ENCODE measurements at regions not wholly inside any gene's neighbourhood (a gene's known extent, or its start where the extent isn't known, plus 50 kb on each side); places are given as distances from the start of the nearest gene placed in this dataset.
"Not testable (repeated sequence)": the region's sequence is repeated elsewhere in the genome, so short reads cannot be mapped to it uniquely, and the experiment has no call there.

DNA sequence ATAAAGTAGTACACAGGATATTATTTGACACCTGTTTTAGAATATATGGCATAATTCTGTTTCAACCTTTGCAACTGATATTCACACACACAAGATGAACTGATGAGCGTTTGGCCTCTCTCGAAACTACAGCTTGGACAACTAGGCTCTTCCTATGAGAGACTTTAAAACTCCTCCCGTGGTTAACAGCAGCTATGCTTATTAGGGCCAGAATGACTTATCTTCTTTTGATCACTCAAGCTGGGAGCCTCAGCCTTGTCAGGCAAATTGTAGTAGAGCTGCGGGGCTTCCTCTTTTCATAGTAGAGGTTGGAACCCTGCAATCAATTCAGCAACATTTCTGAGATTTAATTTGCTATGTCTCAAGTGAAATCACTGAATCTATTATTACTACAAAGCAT is 381.3 kb upstream of the ANKRD20A1 start:
- H3K27me3 ChIP-seq; H3K36me3 ChIP-seq; H3K4me1 ChIP-seq; H3K27ac ChIP-seq; H3K9me3 ChIP-seq; H3K4me3 ChIP-seq; DNase-seq; intact Hi-C loops (cut with DNase I): not testable (repeated sequence)
- WGBS, 2 donors = 73 to 100% methylated on average over 1 of the region's 4 CpGs

DNA sequence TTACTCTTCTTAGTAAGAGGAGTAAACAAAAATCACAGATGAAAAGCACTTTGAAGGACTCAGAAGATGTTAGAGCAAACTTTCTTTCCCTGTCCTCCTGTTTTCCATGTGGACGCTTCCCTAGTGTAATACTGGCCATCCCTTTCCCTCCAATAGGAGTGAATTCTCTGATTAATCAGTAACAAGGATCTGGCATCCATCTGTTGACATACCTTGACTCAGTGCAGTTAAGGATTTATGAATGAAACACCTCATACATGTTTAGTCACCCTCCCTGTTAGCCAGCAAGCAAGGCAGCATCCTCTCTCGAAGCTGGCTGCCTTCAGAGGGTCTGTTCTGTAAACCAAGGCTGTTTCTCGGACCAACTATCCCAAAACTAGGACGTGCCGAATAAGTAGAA is 388.0 kb upstream of the ANKRD20A1 start:
- H3K36me3 ChIP-seq; DNase-seq; H3K4me1 ChIP-seq; H3K27ac ChIP-seq; H3K9me3 ChIP-seq; H3K4me3 ChIP-seq; intact Hi-C loops (cut with DNase I); H3K27me3 ChIP-seq: not testable (repeated sequence)
- no CpG with 5 or more reads among the region's 5 CpGs for whole genome bisulfite sequencing, 2 donors

DNA sequence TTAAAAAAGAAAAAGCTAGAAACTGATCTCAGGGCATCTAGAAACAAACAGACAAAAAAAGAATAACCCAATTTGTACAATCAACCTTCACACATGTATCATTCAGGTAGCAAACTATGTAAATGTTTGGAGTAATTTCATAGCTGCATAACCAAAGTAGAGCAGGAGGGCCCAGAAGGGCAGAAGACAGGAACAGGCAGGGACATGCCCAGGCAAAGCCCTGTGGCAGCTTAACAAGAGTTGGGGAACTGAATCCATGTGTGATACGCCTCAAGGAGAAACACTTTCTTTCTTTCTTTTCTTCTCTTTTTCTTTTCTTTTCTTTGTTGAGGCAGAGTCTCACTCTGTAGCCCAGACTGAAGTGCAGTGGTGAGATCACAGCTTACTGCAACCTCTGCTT is 390.4 kb upstream of the ANKRD20A1 start:
- H3K4me1 ChIP-seq; H3K27me3 ChIP-seq; H3K4me3 ChIP-seq; intact Hi-C loops (cut with DNase I); H3K36me3 ChIP-seq; H3K27ac ChIP-seq; H3K9me3 ChIP-seq; DNase-seq: not testable (repeated sequence)
- WGBS, 2 donors = no CpG with 5 or more reads among the region's 1 CpG

DNA sequence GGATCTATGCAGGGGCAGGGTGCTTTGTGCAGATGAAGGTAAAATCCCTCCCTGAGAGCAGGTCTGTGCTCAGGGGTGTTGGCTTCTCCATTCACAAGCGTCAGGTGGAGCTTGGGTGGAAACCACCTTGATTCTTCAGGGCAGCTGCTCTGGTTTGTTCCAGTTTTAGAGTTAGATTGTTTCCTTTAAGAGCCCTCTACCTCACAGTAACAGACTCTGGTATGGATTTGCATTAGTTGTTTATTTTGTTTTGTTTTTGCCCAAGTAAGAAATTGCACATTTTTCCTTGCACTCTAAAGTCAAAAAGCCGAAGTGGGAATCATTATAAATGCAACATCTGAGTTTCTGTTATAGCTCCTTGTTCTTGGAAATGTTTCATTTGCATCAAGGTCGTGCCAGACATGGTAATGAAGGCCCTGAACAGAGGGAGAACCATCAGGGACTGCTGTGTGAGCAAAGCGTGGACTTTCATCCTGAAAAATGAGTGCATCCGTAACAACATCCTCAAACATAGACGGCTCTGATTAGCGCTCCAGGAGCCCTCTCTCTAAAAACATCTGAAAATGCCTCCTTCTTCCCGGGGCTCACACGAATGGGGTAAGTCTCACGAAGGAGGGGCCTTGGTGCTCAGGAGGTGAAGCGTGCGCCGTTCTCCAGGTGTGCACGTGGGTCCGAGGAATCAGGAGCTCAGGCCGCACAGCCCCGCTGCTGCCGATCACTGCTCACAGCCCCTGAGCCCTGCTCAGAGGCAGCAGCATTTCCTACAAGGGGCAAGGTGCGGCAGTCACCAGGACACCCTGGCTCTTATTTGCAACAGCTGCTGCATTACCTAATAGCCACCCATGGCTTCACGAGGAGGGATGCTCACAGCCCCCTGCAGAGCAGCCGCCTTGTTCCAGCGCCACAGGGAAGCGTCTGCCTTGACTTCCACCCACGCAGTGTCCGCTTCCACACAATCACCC is 396.7 kb upstream of the ANKRD20A1 start:
- H3K27ac ChIP-seq; intact Hi-C loops (cut with DNase I); DNase-seq; H3K36me3 ChIP-seq; H3K4me3 ChIP-seq; H3K27me3 ChIP-seq; H3K4me1 ChIP-seq; H3K9me3 ChIP-seq: not testable (repeated sequence)
- WGBS, 2 donors = no CpG with 5 or more reads among the region's 25 CpGs

DNA sequence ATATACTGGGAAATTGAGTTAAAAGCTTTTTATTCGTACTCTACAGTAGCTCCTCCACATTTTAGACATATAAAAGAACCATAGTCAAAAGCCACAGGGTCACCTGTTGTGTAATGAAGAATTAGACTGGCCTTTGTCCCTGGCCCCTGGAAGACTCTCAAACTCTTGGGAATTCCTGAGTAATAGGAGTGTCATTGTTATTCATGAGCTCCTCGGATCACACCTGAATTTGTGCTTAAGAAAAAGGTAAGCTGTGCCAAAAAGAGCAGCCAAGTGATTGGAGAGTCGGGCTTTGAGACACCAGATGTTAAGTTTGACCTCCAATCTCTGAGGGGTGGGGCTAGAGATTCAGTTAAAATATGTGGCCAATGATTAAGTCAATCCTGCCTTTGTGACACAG is 405.8 kb upstream of the ANKRD20A1 start:
- H3K4me3 ChIP-seq; H3K36me3 ChIP-seq; H3K27ac ChIP-seq; H3K4me1 ChIP-seq; DNase-seq; H3K27me3 ChIP-seq; intact Hi-C loops (cut with DNase I); H3K9me3 ChIP-seq: not testable (repeated sequence)
- no CpG with 5 or more reads among the region's 3 CpGs for WGBS, 2 donors

DNA sequence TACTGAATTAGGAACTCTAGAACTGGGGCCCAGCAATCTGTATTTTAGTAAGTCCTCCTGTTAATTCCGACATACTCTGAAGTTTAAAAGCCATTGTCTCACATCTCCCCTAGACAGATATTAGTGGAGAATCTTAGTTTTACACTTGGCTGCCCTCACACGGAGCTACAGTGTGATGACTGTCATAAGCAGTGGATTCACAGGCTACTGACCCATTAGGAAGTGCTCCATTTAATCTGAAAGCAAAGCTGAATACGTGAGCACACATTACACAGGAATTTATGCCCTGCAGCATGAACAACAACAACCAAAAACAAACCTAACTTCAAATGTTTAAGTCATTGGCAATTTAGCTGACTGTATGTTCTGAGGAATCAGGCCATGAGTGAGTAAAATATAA is 416.4 kb upstream of the ANKRD20A1 start:
- H3K4me3 ChIP-seq; H3K9me3 ChIP-seq; H3K27me3 ChIP-seq; H3K4me1 ChIP-seq; intact Hi-C loops (cut with DNase I); DNase-seq; H3K36me3 ChIP-seq; H3K27ac ChIP-seq: not testable (repeated sequence)
- no CpG with 5 or more reads among the region's 3 CpGs for WGBS, 2 donors

DNA sequence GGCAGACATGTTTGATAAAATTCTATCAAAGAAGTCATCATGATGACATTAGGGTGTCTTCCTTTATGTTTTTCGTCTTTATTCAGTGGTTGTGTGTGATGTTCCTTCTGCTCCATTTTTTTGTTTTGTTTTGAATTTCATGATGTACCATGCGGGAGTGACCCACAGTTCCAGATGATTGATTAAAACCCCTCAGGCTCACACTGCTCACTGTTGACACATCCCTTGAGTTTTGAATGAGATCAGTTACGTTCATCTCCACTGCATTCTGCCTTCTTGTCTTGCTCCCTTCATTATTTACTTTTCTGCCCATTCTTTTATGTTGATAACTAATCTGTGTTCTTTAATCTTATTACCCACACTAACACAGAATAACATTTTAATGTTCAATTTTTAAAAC is 421.7 kb upstream of the ANKRD20A1 start:
- DNase-seq; H3K4me3 ChIP-seq; intact Hi-C loops (cut with DNase I); H3K27ac ChIP-seq; H3K9me3 ChIP-seq; H3K36me3 ChIP-seq; H3K4me1 ChIP-seq; H3K27me3 ChIP-seq: not testable (repeated sequence)
- WGBS, 2 donors = 80 to 100% methylated on average over 1 of the region's 3 CpGs

DNA sequence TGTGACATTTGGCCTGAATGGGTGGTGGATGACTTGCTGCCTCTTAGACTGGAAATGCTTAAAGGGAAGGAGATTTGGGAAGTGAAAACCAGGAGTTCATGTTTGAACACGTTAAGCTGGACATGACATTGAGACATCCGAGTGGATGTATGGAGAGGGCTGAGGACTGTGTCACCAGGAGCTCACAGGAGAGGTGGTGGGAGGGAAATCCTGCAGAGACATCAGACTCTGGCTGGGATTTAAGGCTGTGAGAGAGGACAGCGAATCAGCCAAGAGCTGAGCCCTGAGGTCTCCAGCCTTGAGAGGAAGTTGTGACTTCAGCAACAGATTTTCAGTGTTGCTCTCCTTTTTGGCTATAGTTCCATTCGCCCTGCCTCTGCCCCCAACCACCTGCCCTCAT is 432.5 kb upstream of the SPATA31A3 start:
- H3K9me3 ChIP-seq; H3K27ac ChIP-seq; H3K4me3 ChIP-seq; H3K4me1 ChIP-seq; DNase-seq; intact Hi-C loops (cut with DNase I); H3K36me3 ChIP-seq; H3K27me3 ChIP-seq: not testable (repeated sequence)
- no CpG with 5 or more reads among the region's 4 CpGs for WGBS, 2 donors

DNA sequence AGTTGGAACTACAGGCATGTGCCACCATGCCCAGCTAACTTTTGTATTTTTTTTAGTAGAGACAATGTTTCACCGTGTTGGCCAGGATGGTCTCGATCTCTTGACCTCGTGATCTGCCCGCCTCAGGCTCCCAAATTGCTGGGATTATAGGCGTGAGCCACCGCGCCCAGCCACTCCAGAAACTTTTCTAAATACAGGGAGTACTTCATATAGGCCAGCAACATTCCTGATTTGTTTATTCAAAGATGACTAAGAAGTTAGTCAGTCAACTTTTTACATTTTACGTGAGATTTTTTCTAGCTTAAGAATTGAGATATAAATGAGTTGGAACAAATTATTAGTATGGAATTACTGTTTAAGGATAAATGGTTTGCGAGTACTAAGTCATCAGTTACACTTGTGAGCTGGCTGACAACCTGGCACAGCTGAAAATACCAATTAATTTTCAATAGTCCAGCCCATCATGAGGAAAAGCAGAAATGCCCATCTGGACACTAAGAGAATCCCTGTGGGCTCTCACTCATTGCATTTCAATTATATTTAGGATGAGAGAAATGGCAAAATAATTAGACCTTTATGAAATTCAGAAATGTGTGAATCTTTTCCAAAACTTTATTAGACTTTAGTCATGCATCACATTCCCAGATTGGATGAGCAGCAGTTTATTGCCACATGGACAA is 430.8 kb upstream of the SPATA31A3 start:
- intact Hi-C loops (cut with DNase I); H3K36me3 ChIP-seq; H3K9me3 ChIP-seq; DNase-seq; H3K27ac ChIP-seq; H3K27me3 ChIP-seq; H3K4me3 ChIP-seq; H3K4me1 ChIP-seq: not testable (repeated sequence)
- WGBS, 2 donors = 83 to 87% methylated on average over 1 of the region's 9 CpGs

DNA sequence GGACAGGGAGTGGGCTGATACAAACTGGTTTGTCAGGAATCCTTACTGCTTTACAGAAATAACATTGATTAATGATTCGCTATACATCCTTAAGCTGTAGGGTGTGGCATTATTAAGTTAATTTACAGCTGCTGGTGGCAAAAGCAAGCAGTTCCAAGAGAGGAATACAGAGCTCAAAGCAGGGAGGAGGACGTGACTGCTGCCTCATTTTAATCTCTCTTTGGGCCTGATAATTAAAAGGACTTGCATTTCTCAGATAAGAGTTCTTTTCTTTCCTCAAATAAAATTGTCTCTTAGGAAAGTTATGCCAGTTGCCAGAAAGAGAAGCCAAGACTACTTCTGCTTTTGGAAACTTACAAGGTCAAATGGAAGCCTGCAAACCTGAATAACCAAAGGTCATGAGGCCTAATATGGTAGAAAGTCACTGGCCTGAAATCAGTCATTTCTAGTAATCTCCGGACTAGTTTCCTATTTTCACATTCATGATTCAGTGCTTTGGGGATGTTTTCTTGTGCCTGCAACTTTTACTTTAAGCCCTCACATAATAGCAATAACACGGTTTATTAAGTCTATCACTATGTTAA is 426.2 kb upstream of the SPATA31A3 start:
- WGBS, 2 donors = no CpG with 5 or more reads among the region's 4 CpGs
- H3K9me3 ChIP-seq; intact Hi-C loops (cut with DNase I); H3K27me3 ChIP-seq; H3K27ac ChIP-seq; H3K4me3 ChIP-seq; H3K36me3 ChIP-seq; DNase-seq; H3K4me1 ChIP-seq: not testable (repeated sequence)

DNA sequence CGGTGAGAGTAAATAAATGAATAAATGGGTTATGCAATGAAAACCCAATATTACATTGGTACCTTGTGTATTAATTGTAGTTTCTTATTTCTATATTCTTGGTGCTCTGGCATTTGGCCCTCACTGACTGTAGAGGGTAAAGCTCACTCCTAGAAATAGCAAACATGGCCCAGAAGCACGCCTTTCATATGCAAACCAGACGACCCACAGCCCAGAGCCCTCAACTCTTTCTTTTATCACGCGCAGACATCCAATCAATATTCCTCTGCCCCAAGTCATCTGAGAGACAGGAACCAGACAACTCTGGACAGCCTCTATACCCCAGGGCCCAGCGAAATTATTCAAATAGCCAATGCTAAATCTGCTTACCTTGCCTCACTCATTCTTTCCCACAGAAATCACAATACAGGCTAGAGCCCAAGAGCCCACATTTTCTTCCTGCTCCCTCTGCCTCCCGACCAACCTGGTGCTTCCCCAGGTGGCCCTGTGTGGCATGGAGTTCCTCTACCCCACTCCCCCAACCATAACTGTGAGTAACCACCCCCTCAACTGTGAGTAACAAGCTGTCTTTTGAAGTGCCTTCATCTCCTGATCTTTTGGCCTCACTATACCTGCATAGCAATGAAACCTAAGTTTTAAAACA is 425.1 kb upstream of the SPATA31A3 start:
- H3K4me1 ChIP-seq; intact Hi-C loops (cut with DNase I): not testable (repeated sequence)

DNA sequence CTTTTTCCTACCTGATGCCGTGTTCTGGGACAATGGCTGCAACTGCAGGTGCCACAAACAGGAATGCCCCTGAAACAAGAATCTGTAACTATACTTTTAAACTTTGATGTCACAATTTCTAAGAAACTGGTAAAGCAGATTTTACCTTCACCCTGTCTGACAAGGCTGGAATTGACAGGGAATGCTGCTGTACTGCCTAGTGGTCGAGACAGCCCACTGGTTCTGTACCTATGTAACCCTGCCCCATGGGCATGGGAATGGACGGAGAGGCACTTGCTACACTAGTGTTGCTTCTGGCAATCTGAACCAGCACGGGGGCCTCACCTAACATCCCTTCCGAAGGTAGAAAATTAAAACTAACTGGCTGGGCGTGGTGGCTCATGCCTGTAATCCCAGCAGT is 424.3 kb upstream of the SPATA31A3 start:
- H3K9me3 ChIP-seq; intact Hi-C loops (cut with DNase I); H3K27me3 ChIP-seq; H3K4me1 ChIP-seq; DNase-seq; H3K27ac ChIP-seq; H3K4me3 ChIP-seq; H3K36me3 ChIP-seq: not testable (repeated sequence)
- 84 to 89% methylated on average over 2 of the region's 6 CpGs for WGBS, 2 donors

More for the DNA sequence above, 425.1 kb upstream of the SPATA31A3 start:
- H3K27me3 ChIP-seq, H3K36me3 ChIP-seq, DNase-seq, H3K27ac ChIP-seq, H3K9me3 ChIP-seq, H3K4me3 ChIP-seq: not testable (repeated sequence)
- WGBS, 2 donors = 93 to 94% methylated on average over 1 of the region's 7 CpGs
